HEK293 (cell line): ENCODE measurements at regions not wholly inside any gene's neighbourhood (a gene's known extent, or its start where the extent isn't known, plus 50 kb on each side); places are given as distances from the start of the nearest gene placed in this dataset.
"Not testable (repeated sequence)": the region's sequence is repeated elsewhere in the genome, so short reads cannot be mapped to it uniquely, and the experiment has no call there.

ENCODE experiments used
- CTCF ChIA-PET: fragments of 350-600 bp; formaldehyde crosslinking; extraction: SDS; loops from one replicate; lab custom pipeline; 2021; ENCODE audit warnings: antibody characterized with exemption; lab: Yijun Ruan, JAX
- POLR2A ChIA-PET: fragments of 300-600 bp; formaldehyde crosslinking; extraction: SDS; loops from one replicate; lab custom pipeline; 2020; ENCODE audit warnings: antibody characterized with exemption, inconsistent platforms; lab: Yijun Ruan, JAX
- H3K27ac ChIP-seq: fragments of 200-500 bp; sonication (Bioruptor generic); 2 replicates; pipeline ENCODE4 v1.5.1; 2014; ENCODE audit warnings: low read depth, low read length, control low read depth, inconsistent platforms; ENCODE audit errors: extremely low read depth
- H3K36me3 ChIP-seq, 2 experiments: fragments of 200-500 bp in 1 of 2; sonication (Bioruptor generic) in 1 of 2; 1 replicate in 1 of 2; 2 replicates in 1 of 2; pipeline ENCODE4 v1.5.1; 2014 to 2017; ENCODE audit warnings: inconsistent platforms in 2 of 2, low read length in 2 of 2; ENCODE audit not compliant: control insufficient read depth in 2 of 2, insufficient read depth in 1 of 2
- H3K4me1 ChIP-seq: fragments of 200-500 bp; sonication (Bioruptor generic); 2 replicates; pipeline ENCODE4 v1.5.1; 2014; ENCODE audit warnings: mild to moderate bottlenecking, low read length, inconsistent platforms; ENCODE audit not compliant: control insufficient read depth, insufficient read depth
- H3K4me3 ChIP-seq: 2 replicates; pipeline ENCODE4 v1.5.1; 2011; ENCODE audit warnings: low read depth, mild to moderate bottlenecking, control low read depth, low read length, moderate library complexity
- H3K9me3 ChIP-seq: fragments of 200-500 bp; sonication (Bioruptor generic); 2 replicates; pipeline ENCODE4 v1.5.1; 2014; ENCODE audit warnings: low read depth, low read length, inconsistent platforms; ENCODE audit not compliant: control insufficient read depth, insufficient read depth
- GLI2 ChIP-seq: fragments of 450-650 bp; formaldehyde crosslinking; IDR thresholded peaks from 2 replicates; pipeline ENCODE4; 2017; ENCODE audit warnings: missing biosample characterization, missing genetic modification characterization, low read depth, borderline replicate concordance
- HOXC10 ChIP-seq: sonication (generic); formaldehyde crosslinking; IDR thresholded peaks from 2 replicates; pipeline ENCODE4 v1.8.1; 2023; ENCODE audit warnings: mild to moderate bottlenecking, missing genetic modification reagents
- PBX3 ChIP-seq: sonication (generic); formaldehyde crosslinking; IDR thresholded peaks from 2 replicates; pipeline ENCODE4 v1.8.1; 2022; ENCODE audit warnings: mild to moderate bottlenecking, moderate library complexity, missing genetic modification reagents
- YY2 ChIP-seq: fragments of 450-650 bp; formaldehyde crosslinking; IDR thresholded peaks from 2 replicates; pipeline ENCODE4 v1.5.1; 2016; ENCODE audit warnings: missing biosample characterization, missing genetic modification characterization
- ZFHX2 ChIP-seq: fragments of 450-650 bp; formaldehyde crosslinking; conservative IDR thresholded peaks from 2 replicates; pipeline ENCODE4 v1.5.1; 2016; ENCODE audit warnings: missing biosample characterization, missing genetic modification characterization
- ZNF140 ChIP-seq: fragments of 450-650 bp; formaldehyde crosslinking; IDR thresholded peaks from 2 replicates; pipeline ENCODE4 v1.5.1; 2016; ENCODE audit warnings: missing biosample characterization, missing genetic modification characterization
- ZNF157 ChIP-seq: fragments of 450-650 bp; formaldehyde crosslinking; IDR thresholded peaks from 2 replicates; pipeline ENCODE4 v1.5.1; 2016; ENCODE audit warnings: missing biosample characterization, missing genetic modification characterization
- ZNF26 ChIP-seq: fragments of 450-650 bp; formaldehyde crosslinking; IDR thresholded peaks from 2 replicates; pipeline ENCODE4 v1.5.1; 2016; ENCODE audit warnings: missing biosample characterization, missing genetic modification characterization
- ZNF513 ChIP-seq: fragments of 450-650 bp; IDR thresholded peaks from 2 replicates; pipeline ENCODE4 v1.5.1; 2018; ENCODE audit warnings: missing biosample characterization, missing genetic modification characterization
- ZNF549 ChIP-seq: fragments of 450-650 bp; IDR thresholded peaks from 2 replicates; pipeline ENCODE4 v1.5.1; 2018; ENCODE audit warnings: missing biosample characterization, missing genetic modification characterization, mild to moderate bottlenecking, inconsistent platforms, moderate library complexity
- ZNF626 ChIP-seq: fragments of 450-650 bp; sonication (Bioruptor Pico); formaldehyde crosslinking; IDR thresholded peaks from 2 replicates; pipeline ENCODE4 v1.5.1; 2018; ENCODE audit warnings: missing biosample characterization, missing genetic modification characterization, inconsistent platforms
- ZNF692 ChIP-seq: fragments of 450-650 bp; formaldehyde crosslinking; IDR thresholded peaks from 2 replicates; pipeline ENCODE4 v1.5.1; 2016; ENCODE audit warnings: missing biosample characterization, missing genetic modification characterization
- ZNF76 ChIP-seq: fragments of 450-650 bp; formaldehyde crosslinking; IDR thresholded peaks from 2 replicates; pipeline ENCODE4; 2016; ENCODE audit warnings: low read depth, missing biosample characterization, missing genetic modification characterization, borderline replicate concordance

- Histone ChIP-seq H3K36me3 (no peaks in the 10 kb centered on the region), H3K4me1 (no peaks in the 10 kb centered on the region)
- CTCF ChIA-PET = interaction anchor here (0.5 to 0.6 kb wide), 2 partner anchors 144 to 522 kb away, joined by 3 read pairs; no protein-coding TSS in a partner anchor
These were observed 81.9 kb upstream of the TMEM178A start for GRCh38 chr2:39583781-39584180.

DNA sequence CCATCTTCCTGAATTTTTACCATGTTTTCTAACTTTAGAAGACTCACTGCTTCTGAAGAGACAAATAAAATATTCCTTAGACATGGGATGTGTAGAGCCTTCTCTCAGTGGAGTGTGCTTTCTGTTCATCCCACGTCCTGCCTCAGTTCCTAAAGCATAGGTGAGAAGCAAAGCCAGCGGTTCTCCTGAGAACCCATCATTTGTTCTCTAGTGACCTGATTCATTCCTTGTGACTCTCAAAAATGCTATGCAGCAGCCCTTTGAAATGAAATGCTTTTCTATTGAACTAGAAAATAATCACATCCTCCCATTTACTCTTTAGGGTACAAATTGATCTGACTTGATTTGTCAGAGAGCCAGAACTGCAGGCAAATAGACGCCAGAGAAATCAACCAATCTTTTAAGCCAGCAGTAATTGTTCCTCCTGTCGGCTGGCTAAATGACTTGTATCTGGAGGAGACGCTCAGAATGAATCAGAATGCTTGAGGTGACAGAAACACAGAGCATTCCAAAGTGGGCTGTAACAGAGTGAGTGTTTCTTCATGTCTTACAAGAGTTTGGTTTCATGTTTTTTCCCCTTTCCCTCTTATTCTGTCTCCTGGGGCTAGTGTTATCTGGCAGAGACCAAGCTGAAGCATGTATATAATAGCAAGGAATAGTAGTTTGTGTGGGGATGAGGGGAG, 81.3 kb upstream of the TMEM178A start:
- TF ChIP-seq ZNF626 (tag by site-specific recombination) (no peak), ZNF157 (tag by site-specific recombination) (no peak), HOXC10 (CRISPR knock-in tag) (no peak), ZNF549 (tag by site-specific recombination) (no peak), GLI2 (tag by site-specific recombination) (no peak), ZNF26 (tag by site-specific recombination) (no peak), PBX3 (CRISPR knock-in tag) (no peak), ZNF692 (no peak), YY2 (no peak)
- no peaks in the 10 kb centered on the region for H3K4me1 ChIP-seq
- CTCF ChIA-PET = interaction anchor here (0.5 kb wide), 1 partner anchor 522 kb away, joined by 3 read pairs; no protein-coding TSS in a partner anchor
- no peak overlapping the region for H3K27ac ChIP-seq
- H3K9me3 ChIP-seq = no peaks in the 10 kb centered on the region
- H3K36me3 ChIP-seq = no peaks in the 10 kb centered on the region
- H3K4me3 ChIP-seq = no peak overlapping the region
- POLR2A ChIA-PET = no interaction called here

More at GRCh38 chr2:39583781-39584180, 81.9 kb upstream of the TMEM178A start:
- H3K4me3 ChIP-seq = no peak overlapping the region
- TF ChIP-seq ZNF76 = no peak
- TF ChIP-seq, all 188 proteins: peak for 0
- Histone ChIP-seq H3K9me3 (no peaks in the 10 kb centered on the region), H3K27ac (no peak overlapping the region)
- POLR2A ChIA-PET = no interaction called here

- H3K27ac ChIP-seq, H3K4me3 ChIP-seq, H3K4me1 ChIP-seq, CTCF ChIA-PET, H3K9me3 ChIP-seq, H3K36me3 ChIP-seq, POLR2A ChIA-PET: not testable (repeated sequence)
These were observed 80.2 kb upstream of the TMEM178A start for GRCh38 chr2:39585531-39585930.

DNA sequence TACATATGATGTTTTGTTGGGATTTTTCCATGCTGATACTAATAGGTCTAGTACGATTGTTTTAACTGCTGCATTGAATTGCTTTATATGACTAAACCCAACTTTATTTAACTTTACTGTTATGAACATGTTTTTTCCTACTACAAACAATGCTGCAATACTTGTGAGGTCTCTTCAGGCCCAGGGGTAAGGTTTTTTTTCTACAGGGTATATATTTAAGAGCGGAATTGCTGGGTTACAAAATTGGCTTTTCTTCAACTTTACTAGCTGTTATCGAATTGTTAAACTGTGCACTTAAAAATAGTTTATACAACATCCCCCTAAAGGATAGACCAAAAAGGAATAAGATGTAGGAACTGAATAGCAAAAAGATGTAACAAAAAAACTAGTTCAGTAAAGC, 78.5 kb upstream of the TMEM178A start:
- TF ChIP-seq ZNF140 (tag by site-specific recombination) (peak; percentile 75), ZNF513 (tag by site-specific recombination) (no peak), ZFHX2 (tag by site-specific recombination) (no peak)
- Histone ChIP-seq H3K9me3 (no peaks in the 10 kb centered on the region), H3K27ac (no peak overlapping the region), H3K4me3 (no peak overlapping the region), H3K4me1 (no peaks in the 10 kb centered on the region), H3K36me3 (no peaks in the 10 kb centered on the region)
- POLR2A ChIA-PET = no interaction called here
- CTCF ChIA-PET = no interaction called here
